ENCODE measurements at regions not wholly inside any gene's neighbourhood (a gene's known extent, or its start where the extent isn't known, plus 50 kb on each side); places are given as distances from the start of the nearest gene placed in this dataset.
"Not testable (repeated sequence)": the region's sequence is repeated elsewhere in the genome, so short reads cannot be mapped to it uniquely, and the experiment has no call there.

DNA sequence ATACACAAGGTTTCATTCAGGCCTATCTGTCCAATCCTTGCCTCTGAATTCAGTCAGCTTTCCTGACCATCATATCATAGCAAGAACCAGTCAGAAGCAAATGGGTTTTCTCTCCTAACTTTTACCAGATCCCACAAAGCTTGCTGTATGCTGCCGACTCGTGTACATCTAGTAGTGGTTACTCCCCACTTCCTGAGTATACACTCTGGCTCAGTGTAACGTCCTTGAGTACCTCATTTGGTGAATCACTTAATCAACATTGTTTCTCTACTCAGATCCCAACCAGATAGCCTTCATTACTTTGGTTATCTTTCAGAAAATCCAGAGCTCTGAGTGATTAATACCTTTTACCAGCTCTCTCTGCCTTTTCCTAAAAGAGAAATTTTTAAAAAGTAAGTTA, 728.2 kb downstream of the GALC start:
- Mint-ChIP-seq H3K9me3 (peaks cover 28% of the 10 kb centered on the region), H3K36me3 (ENCODE audit: low read depth) (no peaks in the 10 kb centered on the region), H3K4me3 (no peak overlapping the region), H3K4me1 (ENCODE audit: low read depth) (no peaks in the 10 kb centered on the region), H3K27me3 (no peaks in the 10 kb centered on the region), H3K27ac (no peak overlapping the region)
- DNase-seq = no peak

GRCh38 chr14:87264272-87264785, 728.7 kb downstream of the GALC start:
- Mint-ChIP-seq H3K4me1 (ENCODE audit: low read depth) (no peaks in the 10 kb centered on the region), H3K36me3 (ENCODE audit: low read depth) (no peaks in the 10 kb centered on the region), H3K9me3 (peaks cover 26% of the 10 kb centered on the region), H3K27me3 (no peaks in the 10 kb centered on the region), H3K27ac (no peak overlapping the region), H3K4me3 (no peak overlapping the region)
- DNase-seq = no peak

DNA sequence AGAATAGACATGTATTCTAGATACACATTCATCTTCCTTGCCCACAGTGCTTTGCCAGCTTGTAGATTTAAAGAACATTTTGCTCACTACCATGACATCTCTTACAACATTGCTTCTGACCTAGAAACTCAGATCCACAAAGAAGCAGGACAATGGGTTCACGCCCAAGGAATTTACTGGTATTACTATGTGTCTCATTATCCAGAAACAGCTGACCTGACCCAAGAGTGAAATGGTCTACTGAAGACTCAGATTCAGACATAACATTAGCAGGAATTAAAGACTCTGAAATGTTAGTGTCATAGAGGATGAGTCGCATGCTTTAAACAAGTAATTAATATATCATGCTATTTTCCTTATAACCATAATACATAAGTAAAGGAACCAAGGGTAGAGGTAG, 731.4 kb downstream of the GALC start:
- no peaks in the 10 kb centered on the region for H3K4me1 Mint-ChIP-seq (ENCODE audit: low read depth)
- no peak for DNase-seq
- H3K27me3 Mint-ChIP-seq = no peaks in the 10 kb centered on the region
- H3K27ac Mint-ChIP-seq = no peak overlapping the region
- H3K4me3 Mint-ChIP-seq = no peak overlapping the region
- peaks cover 26% of the 10 kb centered on the region for H3K9me3 Mint-ChIP-seq
- no peaks in the 10 kb centered on the region for H3K36me3 Mint-ChIP-seq (ENCODE audit: low read depth)

DNA sequence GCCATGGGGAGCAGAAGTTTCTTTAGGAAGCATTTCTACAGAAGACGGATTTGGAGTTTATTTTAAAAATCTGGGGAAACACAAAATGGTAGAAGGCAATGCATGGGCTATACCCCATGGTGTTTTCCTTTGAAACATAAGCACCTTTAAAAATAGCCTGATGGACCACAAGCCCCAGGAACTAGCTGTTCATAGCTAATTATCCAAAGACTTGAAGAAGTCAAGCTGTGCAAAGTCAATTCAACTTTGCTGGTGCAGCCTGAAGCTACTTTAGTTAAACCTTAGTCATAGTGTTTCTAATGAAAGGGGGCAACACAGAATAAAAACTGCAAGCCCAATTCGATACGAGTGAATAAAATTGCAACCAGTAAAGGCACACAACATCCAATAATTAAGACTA, 732.5 kb downstream of the GALC start:
- H3K36me3 Mint-ChIP-seq (ENCODE audit: low read depth) = no peaks in the 10 kb centered on the region
- H3K4me1 Mint-ChIP-seq (ENCODE audit: low read depth) = no peaks in the 10 kb centered on the region
- no peaks in the 10 kb centered on the region for H3K27me3 Mint-ChIP-seq
- H3K4me3 Mint-ChIP-seq = no peak overlapping the region
- H3K9me3 Mint-ChIP-seq = peaks cover 27% of the 10 kb centered on the region
- H3K27ac Mint-ChIP-seq = no peak overlapping the region
- DNase-seq = no peak

GRCh38 chr14:87257421-87257820, 735.6 kb downstream of the GALC start:
- Mint-ChIP-seq H3K4me3 (no peak overlapping the region), H3K27me3 (no peaks in the 10 kb centered on the region), H3K27ac (no peak overlapping the region), H3K4me1 (ENCODE audit: low read depth) (no peaks in the 10 kb centered on the region), H3K9me3 (peaks cover 19% of the 10 kb centered on the region), H3K36me3 (ENCODE audit: low read depth) (no peaks in the 10 kb centered on the region)
- no peak for DNase-seq

- DNase-seq = no peak
- no peak overlapping the region for H3K4me3 Mint-ChIP-seq
- peaks cover 17% of the 10 kb centered on the region for H3K9me3 Mint-ChIP-seq
- H3K36me3 Mint-ChIP-seq (ENCODE audit: low read depth) = no peaks in the 10 kb centered on the region
- no peak overlapping the region for H3K27ac Mint-ChIP-seq
- H3K27me3 Mint-ChIP-seq = no peaks in the 10 kb centered on the region
- no peaks in the 10 kb centered on the region for H3K4me1 Mint-ChIP-seq (ENCODE audit: low read depth)
Measured at GRCh38 chr14:87255058-87255457, 737.9 kb downstream of the GALC start.

DNA sequence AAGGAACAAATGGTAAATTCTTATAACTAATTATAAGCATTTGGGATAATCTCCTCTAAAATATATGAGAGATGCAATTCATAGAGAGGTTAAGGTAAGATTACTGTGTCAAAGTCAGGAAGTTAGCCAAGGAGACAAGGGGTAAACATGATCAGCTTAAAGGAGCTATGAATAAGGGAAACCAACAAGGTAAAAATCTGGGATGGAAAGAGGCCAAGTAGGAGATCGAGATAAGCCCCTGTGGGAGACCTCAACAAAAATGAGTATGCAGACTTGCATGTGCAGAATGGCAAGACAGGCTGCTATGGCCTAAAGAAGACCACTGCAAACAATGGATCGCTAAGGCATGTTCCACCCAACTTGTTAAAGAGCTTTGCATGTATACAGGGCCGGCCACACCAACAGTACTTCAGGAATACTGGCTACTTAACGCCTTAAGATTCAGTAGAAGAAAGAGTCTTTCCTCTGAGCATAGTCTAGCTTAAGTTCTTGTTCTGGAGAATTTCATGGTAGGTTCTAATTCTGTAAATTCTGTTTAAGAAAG, 738.6 kb downstream of the GALC start:
- no peaks in the 10 kb centered on the region for H3K27me3 Mint-ChIP-seq
- H3K36me3 Mint-ChIP-seq (ENCODE audit: low read depth) = no peaks in the 10 kb centered on the region
- no peak overlapping the region for H3K27ac Mint-ChIP-seq
- H3K9me3 Mint-ChIP-seq = peaks cover 16% of the 10 kb centered on the region
- no peak for DNase-seq
- no peak overlapping the region for H3K4me3 Mint-ChIP-seq
- H3K4me1 Mint-ChIP-seq (ENCODE audit: low read depth) = no peaks in the 10 kb centered on the region

GRCh38 chr14:87253791-87254190, 739.2 kb downstream of the GALC start:
- H3K27me3 Mint-ChIP-seq; H3K4me3 Mint-ChIP-seq; DNase-seq; H3K36me3 Mint-ChIP-seq (ENCODE audit: low read depth); H3K4me1 Mint-ChIP-seq (ENCODE audit: low read depth); H3K27ac Mint-ChIP-seq: not testable (repeated sequence)
- peaks cover 14% of the 10 kb centered on the region for H3K9me3 Mint-ChIP-seq

GRCh38 chr14:87252103-87252502, 740.9 kb downstream of the GALC start:
- Mint-ChIP-seq H3K36me3 (ENCODE audit: low read depth) (no peaks in the 10 kb centered on the region), H3K4me1 (ENCODE audit: low read depth) (no peaks in the 10 kb centered on the region), H3K4me3 (no peak overlapping the region), H3K9me3 (peaks cover 13% of the 10 kb centered on the region), H3K27me3 (no peaks in the 10 kb centered on the region), H3K27ac (no peak overlapping the region)
- no peak for DNase-seq

GRCh38 chr14:87251011-87251410, 742.0 kb downstream of the GALC start:
- no peak overlapping the region for H3K27ac Mint-ChIP-seq
- no peak overlapping the region for H3K4me3 Mint-ChIP-seq
- DNase-seq = no peak
- H3K4me1 Mint-ChIP-seq (ENCODE audit: low read depth) = no peaks in the 10 kb centered on the region
- H3K9me3 Mint-ChIP-seq = peaks cover 5% of the 10 kb centered on the region
- H3K36me3 Mint-ChIP-seq (ENCODE audit: low read depth) = no peaks in the 10 kb centered on the region
- no peaks in the 10 kb centered on the region for H3K27me3 Mint-ChIP-seq

GRCh38 chr14:87241018-87241768, 751.8 kb downstream of the GALC start:
- Mint-ChIP-seq H3K9me3 (peaks cover 22% of the 10 kb centered on the region), H3K27me3 (no peaks in the 10 kb centered on the region), H3K36me3 (ENCODE audit: low read depth) (no peaks in the 10 kb centered on the region), H3K4me3 (no peak overlapping the region), H3K27ac (no peak overlapping the region), H3K4me1 (ENCODE audit: low read depth) (no peaks in the 10 kb centered on the region)
- no peak for DNase-seq

- H3K27ac Mint-ChIP-seq; DNase-seq; H3K27me3 Mint-ChIP-seq; H3K36me3 Mint-ChIP-seq (ENCODE audit: low read depth); H3K4me1 Mint-ChIP-seq (ENCODE audit: low read depth); H3K4me3 Mint-ChIP-seq: not testable (repeated sequence)
- peaks cover 22% of the 10 kb centered on the region for H3K9me3 Mint-ChIP-seq
Measured at GRCh38 chr14:87240319-87240718, 752.7 kb downstream of the GALC start.

DNA sequence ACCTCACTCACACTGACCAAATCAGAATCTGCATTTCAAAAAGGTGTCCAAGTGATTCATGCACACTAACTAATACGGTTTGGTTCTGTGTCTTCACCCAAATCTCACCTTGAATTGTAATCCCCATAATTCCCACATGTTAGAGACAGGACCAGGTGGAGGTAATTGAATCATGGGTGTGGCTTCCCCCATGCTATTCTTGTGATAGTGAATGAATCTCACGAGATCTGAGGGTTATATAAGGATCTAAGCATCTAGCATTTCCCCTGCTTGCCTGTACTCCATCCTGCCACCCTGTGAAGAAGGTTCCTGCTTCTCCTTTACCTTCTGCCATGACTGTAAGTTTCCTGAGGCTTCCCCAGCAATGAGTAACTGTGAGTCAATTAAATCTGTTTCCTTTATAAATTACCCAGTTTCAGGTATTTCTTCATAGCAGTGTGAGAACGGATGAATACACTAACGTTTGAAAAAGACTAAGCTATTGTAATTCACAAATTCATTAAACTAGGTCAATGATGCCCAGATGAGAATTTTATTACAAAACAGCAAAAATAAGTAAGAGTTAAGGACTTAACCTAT, 759.1 kb downstream of the GALC start:
- H3K27me3 Mint-ChIP-seq = no peaks in the 10 kb centered on the region
- no peak overlapping the region for H3K27ac Mint-ChIP-seq
- peaks cover 27% of the 10 kb centered on the region for H3K9me3 Mint-ChIP-seq
- no peak overlapping the region for H3K4me3 Mint-ChIP-seq
- no peak for DNase-seq
- no peaks in the 10 kb centered on the region for H3K36me3 Mint-ChIP-seq (ENCODE audit: low read depth)
- H3K4me1 Mint-ChIP-seq (ENCODE audit: low read depth) = no peaks in the 10 kb centered on the region

DNA sequence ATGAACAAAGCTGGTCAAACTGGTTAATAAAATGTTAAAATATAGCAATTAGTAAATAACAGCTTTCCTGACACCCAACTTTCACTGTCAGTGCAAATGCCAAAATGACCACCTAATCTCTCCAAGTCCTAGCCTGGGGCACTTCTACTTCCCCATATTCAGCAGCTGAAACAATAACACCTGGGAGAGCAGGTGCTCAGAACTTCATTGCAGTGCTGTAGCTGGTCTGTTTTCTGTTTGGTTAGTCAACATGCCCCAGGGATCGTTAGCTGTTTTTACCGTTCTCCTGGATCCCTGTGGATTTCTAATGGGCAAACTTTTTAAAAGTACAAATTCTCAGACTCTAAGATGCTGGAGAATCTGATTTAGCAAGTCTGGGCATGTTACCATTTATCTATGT, 759.7 kb downstream of the GALC start:
- Mint-ChIP-seq H3K4me1 (ENCODE audit: low read depth) (no peaks in the 10 kb centered on the region), H3K36me3 (ENCODE audit: low read depth) (no peaks in the 10 kb centered on the region), H3K27ac (no peak overlapping the region), H3K27me3 (no peaks in the 10 kb centered on the region), H3K4me3 (no peak overlapping the region), H3K9me3 (peaks cover 23% of the 10 kb centered on the region)
- DNase-seq = no peak

DNA sequence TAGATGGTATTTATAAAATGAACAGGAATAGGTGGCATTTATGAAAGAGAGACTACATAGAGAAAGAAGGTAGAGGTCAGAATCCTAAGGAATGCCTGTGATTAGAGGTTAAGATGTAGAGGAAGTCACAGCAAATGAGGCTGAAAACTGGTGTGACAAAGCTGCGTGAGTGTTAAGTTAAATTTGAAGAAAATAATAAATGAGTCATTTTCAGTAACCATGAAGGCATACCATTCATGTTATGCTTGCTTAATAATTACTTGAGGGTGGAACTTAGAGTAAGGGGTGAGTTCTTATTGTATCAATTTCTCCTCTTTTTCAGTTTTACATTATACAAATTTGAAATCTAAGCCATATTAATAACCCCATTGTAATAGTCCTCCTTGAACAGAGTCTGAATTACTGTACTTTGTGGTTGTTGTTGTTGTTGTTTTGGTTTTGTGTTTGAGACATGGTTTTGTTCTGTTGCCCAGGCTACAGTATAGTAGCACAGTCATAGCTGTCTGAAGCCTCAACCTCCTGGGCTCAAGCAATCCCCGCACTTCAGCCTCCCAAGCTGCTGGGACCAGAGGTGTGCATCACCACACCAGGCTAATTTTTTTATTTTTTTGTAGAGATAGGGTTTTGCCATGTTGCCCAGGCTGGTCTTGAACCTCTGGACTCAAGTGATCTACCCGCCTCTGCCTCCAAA, 761.5 kb downstream of the GALC start:
- no peak for DNase-seq
- Mint-ChIP-seq H3K9me3 (peaks cover 15% of the 10 kb centered on the region), H3K27me3 (no peaks in the 10 kb centered on the region), H3K27ac (no peak overlapping the region), H3K36me3 (ENCODE audit: low read depth) (no peaks in the 10 kb centered on the region), H3K4me1 (ENCODE audit: low read depth) (no peaks in the 10 kb centered on the region), H3K4me3 (no peak overlapping the region)
